Keratinocyte (primary cell): ENCODE measurements at regions not wholly inside any gene's neighbourhood (a gene's known extent, or its start where the extent isn't known, plus 50 kb on each side); places are given as distances from the start of the nearest gene placed in this dataset.

ENCODE experiments used
- DNase-seq: peaks from one replicate; pipeline ENCODE4 v3.0.0-alpha.2; 2011; ENCODE audit warnings: low read depth, missing footprints, low spot score
- FAIRE-seq: peaks from 2 replicates; lab custom pipeline; 2011; peaks lifted over from hg19 to GRCh38; lab: Jason Lieb, UNC
- H2AFZ ChIP-seq: 2 replicates; pipeline ENCODE4 v1.6.0; 2012; ENCODE audit warnings: low read length, control low read depth, inconsistent platforms; ENCODE audit not compliant: control insufficient read depth
- H3K27ac ChIP-seq: 2 replicates; pipeline ENCODE4 v1.5.1; 2011; ENCODE audit warnings: low read length; ENCODE audit not compliant: control insufficient read depth, insufficient read depth
- H3K27me3 ChIP-seq: 3 replicates; pipeline ENCODE4 v1.6.0; 2011; ENCODE audit warnings: low read length; ENCODE audit not compliant: control insufficient read depth, insufficient read depth; ENCODE audit errors: extremely low read depth
- H3K36me3 ChIP-seq, 2 experiments: 2 replicates in 1 of 2; 3 replicates in 1 of 2; pipeline ENCODE4 v1.5.1; 2011; ENCODE audit warnings: low read length in 2 of 2, mild to moderate bottlenecking in 1 of 2; ENCODE audit not compliant: control insufficient read depth in 2 of 2, insufficient read depth in 2 of 2; ENCODE audit errors: extremely low read depth in 1 of 2
- H3K4me1 ChIP-seq: 3 replicates; pipeline ENCODE4 v1.5.1; 2011; ENCODE audit warnings: low read length; ENCODE audit not compliant: control insufficient read depth, insufficient read depth; ENCODE audit errors: extremely low read depth
- H3K4me2 ChIP-seq: 3 replicates; pipeline ENCODE4 v1.6.0; 2011; ENCODE audit warnings: low read depth, low read length; ENCODE audit not compliant: control insufficient read depth, insufficient read depth; ENCODE audit errors: extremely low read depth
- H3K4me3 ChIP-seq, 3 experiments: fragments of 200-600 bp in 1 of 3; sonication (generic) in 1 of 3; 2 replicates in 2 of 3; 3 replicates in 1 of 3; pipeline ENCODE4 v1.5.1; 2011 to 2016; ENCODE audit warnings: low read length in 3 of 3, mild to moderate bottlenecking in 3 of 3, control low read depth in 2 of 3, inconsistent platforms in 1 of 3, low read depth in 1 of 3, mixed read lengths in 1 of 3, mixed run types in 1 of 3, moderate library complexity in 1 of 3; ENCODE audit not compliant: control insufficient read depth in 2 of 3, insufficient read depth in 2 of 3; ENCODE audit errors: extremely low read depth in 1 of 3
- H3K79me2 ChIP-seq: 2 replicates; pipeline ENCODE4 v1.6.0; 2012; ENCODE audit warnings: low read length; ENCODE audit not compliant: control insufficient read depth, insufficient read depth
- H3K9ac ChIP-seq: 3 replicates; pipeline ENCODE4 v1.6.0; 2011; ENCODE audit warnings: low read length; ENCODE audit not compliant: control insufficient read depth, insufficient read depth; ENCODE audit errors: extremely low read depth
- H3K9me1 ChIP-seq: 3 replicates; pipeline ENCODE4 v1.6.0; 2011; ENCODE audit warnings: low read length; ENCODE audit not compliant: control insufficient read depth, insufficient read depth; ENCODE audit errors: extremely low read depth
- H3K9me3 ChIP-seq: 2 replicates; pipeline ENCODE4 v1.5.1; 2012; ENCODE audit warnings: low read depth, low read length; ENCODE audit not compliant: control insufficient read depth
- H4K20me1 ChIP-seq: 3 replicates; pipeline ENCODE4 v1.6.0; 2011; ENCODE audit warnings: low read length; ENCODE audit not compliant: control insufficient read depth, insufficient read depth; ENCODE audit errors: extremely low read depth
- CTCF ChIP-seq, 3 experiments: IDR thresholded peaks in 1 of 3; conservative IDR thresholded peaks in 1 of 3; optimal IDR thresholded peaks in 1 of 3; 2 replicates in 2 of 3; 3 replicates in 1 of 3; pipeline versions ENCODE3 to v1.5.1; 2011; ENCODE audit warnings: low read length in 3 of 3, mild to moderate bottlenecking in 3 of 3, moderate library complexity in 2 of 3, control low read depth in 1 of 3, inconsistent platforms in 1 of 3; ENCODE audit not compliant: insufficient read depth in 2 of 3; ENCODE audit errors: extremely low read depth in 1 of 3
- EZH2 ChIP-seq: IDR thresholded peaks from one replicate; pipeline ENCODE4 v1.6.1; 2012; ENCODE audit warnings: inconsistent platforms, mild to moderate bottlenecking, low read length, moderate library complexity
- dilution Hi-C: fragments of 300-500 bp; cut with MboI; formaldehyde crosslinking; loops from one replicate; pipeline ENCODE4 v1.7.0; 2020; ENCODE audit warnings: low sequenced_read_pairs; ENCODE audit not compliant: extremely low pct_ligation_motif_present

DNA sequence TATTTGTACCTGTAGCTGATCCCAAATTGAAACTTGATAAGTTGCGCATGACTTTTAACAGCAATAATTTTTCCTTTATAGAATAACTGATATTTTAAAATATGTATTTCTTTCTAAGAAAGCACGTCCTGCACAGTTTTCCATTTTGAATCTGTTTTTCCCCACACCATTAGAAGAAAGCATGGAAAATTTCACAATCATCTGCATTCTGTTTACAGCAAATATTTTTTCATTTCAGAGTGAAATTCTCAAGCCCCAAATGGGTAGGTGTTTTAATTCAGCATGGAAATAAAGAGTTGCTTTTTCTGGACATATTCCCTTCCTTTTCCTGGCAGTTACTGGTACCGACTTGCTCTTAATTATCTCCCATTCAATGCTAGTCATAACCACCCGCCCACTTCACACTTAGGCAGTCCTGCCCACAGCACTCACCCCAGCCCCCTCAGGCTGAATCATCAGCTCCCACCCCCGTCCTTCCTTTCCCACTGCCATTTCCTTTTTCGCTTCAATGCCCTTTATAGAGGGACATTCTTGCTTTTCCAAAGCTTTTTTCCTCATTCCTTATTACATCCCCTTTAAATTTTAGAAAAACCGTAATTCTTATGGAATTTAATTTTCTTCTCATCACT lies 89.2 kb upstream of the GLS start:
- no peaks in the 10 kb centered on the region for H3K9me1 ChIP-seq
- no peaks in the 10 kb centered on the region for H3K79me2 ChIP-seq
- no peak overlapping the region for H3K9ac ChIP-seq
- H2AFZ ChIP-seq: peak overlapping the region; percentile 66
- DNase-seq (peak; percentile 40), FAIRE-seq (peak; percentile 86)
- peak overlapping the region; percentile 69 for H3K4me2 ChIP-seq
- no peaks in the 10 kb centered on the region for H3K27me3 ChIP-seq
- peak overlapping the region in 2 of 3 experiments; percentile 48 to 49 for H3K4me3 ChIP-seq
- no peaks in the 10 kb centered on the region for H3K36me3 ChIP-seq
- TF ChIP-seq EZH2: no peak
- TF ChIP-seq CTCF (optimal IDR thresholded peaks at IDR 0.05 in 1 of 3, IDR thresholded peaks at IDR 0.05 in 1 of 3, conservative IDR thresholded peaks at IDR 0.05 in 1 of 3; ENCODE audit: extremely low read depth in 1 of 3, insufficient read depth in 2 of 3, low read length in 3 of 3): no peak
- H4K20me1 ChIP-seq: no peaks in the 10 kb centered on the region
- H3K27ac ChIP-seq: peak overlapping the region; percentile 51
- H3K9me3 ChIP-seq: no peaks in the 10 kb centered on the region
- dilution Hi-C loops: no loop called here
- H3K4me1 ChIP-seq: peaks cover 37% of the 10 kb centered on the region

- H3K4me3 ChIP-seq: no peak overlapping the region
- H3K4me2 ChIP-seq: peak overlapping the region; percentile 69
- H4K20me1 ChIP-seq: no peaks in the 10 kb centered on the region
- FAIRE-seq: peak; percentile 5
- no peaks in the 10 kb centered on the region for H3K79me2 ChIP-seq
- H3K9ac ChIP-seq: no peak overlapping the region
- no peak for DNase-seq
- H2AFZ ChIP-seq: peak overlapping the region; percentile 44
- H3K4me1 ChIP-seq: peaks cover 30% of the 10 kb centered on the region
- TF ChIP-seq CTCF (optimal IDR thresholded peaks at IDR 0.05 in 1 of 3, IDR thresholded peaks at IDR 0.05 in 1 of 3, conservative IDR thresholded peaks at IDR 0.05 in 1 of 3; ENCODE audit: extremely low read depth in 1 of 3, insufficient read depth in 2 of 3, low read length in 3 of 3): no peak
- peak overlapping the region; percentile 51 for H3K27ac ChIP-seq
- H3K9me3 ChIP-seq: no peaks in the 10 kb centered on the region
- no peaks in the 10 kb centered on the region for H3K27me3 ChIP-seq
- no peaks in the 10 kb centered on the region for H3K9me1 ChIP-seq
- dilution Hi-C loops: no loop called here
- H3K36me3 ChIP-seq: no peaks in the 10 kb centered on the region
Observed at GRCh38 chr2:190791976-190792575, 88.5 kb upstream of the GLS start.
